GM21825 (cell line): ENCODE measurements at regions not wholly inside any gene's neighbourhood (a gene's known extent, or its start where the extent isn't known, plus 50 kb on each side); places are given as distances from the start of the nearest gene placed in this dataset.
"Not testable (repeated sequence)": the region's sequence is repeated elsewhere in the genome, so short reads cannot be mapped to it uniquely, and the experiment has no call there.

Experiments
- ATAC-seq: cut with Tn5 transposase; IDR thresholded peaks from one replicate; pipeline ENCODE4 v1.9.1; 2021; ENCODE audit warnings: mild to moderate bottlenecking, moderate library complexity; ENCODE audit not compliant: unreplicated experiment

- not testable (repeated sequence) for ATAC-seq
Measured at GRCh38 chr1:234888247-234888646, 240.4 kb downstream of the TOMM20 start.

- no peak for ATAC-seq
Measured at GRCh38 chr1:234887016-234887900, 241.4 kb downstream of the TOMM20 start.

- ATAC-seq = no peak
Measured at GRCh38 chr1:234886081-234886984, 242.3 kb downstream of the TOMM20 start.

GRCh38 chr1:234885601-234886000 is 243.0 kb downstream of the TOMM20 start:
- ATAC-seq = no peak

GRCh38 chr1:234884701-234885100 is 243.9 kb downstream of the TOMM20 start:
- no peak for ATAC-seq

- ATAC-seq = no peak
Measured at GRCh38 chr1:234884006-234884405, 244.6 kb downstream of the TOMM20 start.

GRCh38 chr1:234882898-234883297 is 245.7 kb downstream of the TOMM20 start:
- no peak for ATAC-seq

GRCh38 chr1:234881893-234882771 is 246.5 kb downstream of the TOMM20 start:
- peak; percentile 86 for ATAC-seq

- no peak for ATAC-seq
Measured at GRCh38 chr1:234879147-234880080, 249.2 kb downstream of the TOMM20 start.

- ATAC-seq = no peak
Measured at GRCh38 chr1:234878288-234878687, 250.3 kb downstream of the TOMM20 start.

- ATAC-seq = no peak
Measured at GRCh38 chr1:234877761-234878160, 250.9 kb downstream of the TOMM20 start.

GRCh38 chr1:234875953-234876855 is 252.4 kb downstream of the TOMM20 start:
- ATAC-seq = no peak

- ATAC-seq = no peak
Measured at GRCh38 chr1:234875328-234875952, 253.2 kb downstream of the TOMM20 start.

- ATAC-seq = no peak
Measured at GRCh38 chr1:234874291-234875288, 254.0 kb downstream of the TOMM20 start.

- ATAC-seq = no peak
Measured at GRCh38 chr1:234871710-234872271, 256.8 kb downstream of the TOMM20 start.

- no peak for ATAC-seq
Measured at GRCh38 chr1:234871039-234871709, 257.5 kb downstream of the TOMM20 start.
